Left lung (tissue), 4 donors: ENCODE measurements at regions not wholly inside any gene's neighbourhood (a gene's known extent, or its start where the extent isn't known, plus 50 kb on each side); places are given as distances from the start of the nearest gene placed in this dataset.

Source experiments
- ATAC-seq: fragments of 200-7000 bp; cut with Tn5 transposase; one replicate; pipeline ENCODE4 v1.9.1; 2020; ENCODE audit warnings: moderate library complexity
- DNase-seq, 4 donors: peaks; one replicate each; pipeline ENCODE4 v3.0.0-alpha.2; 2013 to 2020
- H3K27ac ChIP-seq, 2 donors: fragments of 200-600 bp; sonication (generic) in 1 of 2; one replicate each; pipeline versions ENCODE4 v1.5.0 to v1.8.0; 2020 to 2021
- H3K27me3 ChIP-seq, 2 donors: fragments of 200-600 bp; sonication (generic) in 1 of 2; one replicate each; pipeline versions ENCODE4 v1.5.0 to v1.8.0; 2020 to 2021
- H3K36me3 ChIP-seq, 2 donors: fragments of 200-600 bp; sonication (generic) in 1 of 2; one replicate each; pipeline versions ENCODE4 v1.5.0 to v1.8.0; 2020 to 2021
- H3K4me1 ChIP-seq, 2 donors: fragments of 200-600 bp; one replicate each; pipeline ENCODE4 v1.8.0; 2021
- H3K4me3 ChIP-seq, 2 donors: fragments of 200-600 bp; sonication (generic) in 1 of 2; one replicate each; pipeline versions ENCODE4 v1.5.0 to v1.8.0; 2020 to 2021; ENCODE audit warnings: mild to moderate bottlenecking in 1 of 2
- H3K9me3 ChIP-seq, 2 donors: fragments of 200-600 bp; sonication (generic) in 1 of 2; one replicate each; pipeline versions ENCODE4 v1.5.0 to v1.8.0; 2020 to 2021
- CTCF ChIP-seq, 2 donors: fragments of 200-600 bp; sonication (generic) in 1 of 2; IDR thresholded peaks; one replicate each; pipeline versions ENCODE4 v1.5.0 to v1.8.0; 2021; ENCODE audit warnings: antibody characterized with exemption in 2 of 2
- intact Hi-C, 2 donors: fragments of 100-400 bp; cut with DNase I; formaldehyde crosslinking; loops; one replicate each; pipeline versions ENCODE4 v1.11.2 to v1.14.2; 2022
- donor health status: DM: no; HTN: yes; CAD: no.
- donor health status: DM: no; HTN: no; CAD: no.

- Histone ChIP-seq H3K4me1 (no peaks in the 10 kb centered on the region), H3K4me3 (no peak overlapping the region), H3K27me3 (peaks cover 0 to 18% of the 10 kb centered on the region in 2 donors), H3K9me3 (no peaks in the 10 kb centered on the region), H3K36me3 (no peaks in the 10 kb centered on the region), H3K27ac (no peak overlapping the region)
- intact Hi-C loops = no loop called here
- ATAC-seq (no peak), DNase-seq (no peak)
- no peak for TF ChIP-seq CTCF (IDR thresholded peaks at IDR 0.05)
Observed at GRCh38 chr14:98900236-98900635, 371.8 kb downstream of the BCL11B start.

- no peak overlapping the region for H3K4me3 ChIP-seq
- H3K36me3 ChIP-seq = no peaks in the 10 kb centered on the region
- H3K27ac ChIP-seq = no peak overlapping the region
- intact Hi-C loops = no loop called here
- no peaks in the 10 kb centered on the region for H3K9me3 ChIP-seq
- H3K4me1 ChIP-seq = no peaks in the 10 kb centered on the region
- ATAC-seq = no peak
- H3K27me3 ChIP-seq = peaks cover 0 to 24% of the 10 kb centered on the region in 2 donors
- no peak for TF ChIP-seq CTCF (IDR thresholded peaks at IDR 0.05)
- DNase-seq = no peak
Observed at GRCh38 chr14:98900798-98901197, 371.2 kb downstream of the BCL11B start.

- no peak for DNase-seq
- no peak for TF ChIP-seq CTCF (IDR thresholded peaks at IDR 0.05)
- Histone ChIP-seq H3K4me3 (no peak overlapping the region), H3K4me1 (no peaks in the 10 kb centered on the region), H3K27ac (no peak overlapping the region), H3K36me3 (no peaks in the 10 kb centered on the region), H3K27me3 (peaks cover 0 to 32% of the 10 kb centered on the region in 2 donors), H3K9me3 (no peaks in the 10 kb centered on the region)
- intact Hi-C loops = no loop called here
- ATAC-seq = no peak
Observed at GRCh38 chr14:98901511-98902205, 370.3 kb downstream of the BCL11B start.

GRCh38 chr14:98903371-98903770, 368.6 kb downstream of the BCL11B start:
- intact Hi-C loops = no loop called here

GRCh38 chr14:98904677-98905076, 367.3 kb downstream of the BCL11B start:
- no peaks in the 10 kb centered on the region for H3K9me3 ChIP-seq
- no peak overlapping the region for H3K4me3 ChIP-seq
- H3K36me3 ChIP-seq = no peaks in the 10 kb centered on the region
- H3K4me1 ChIP-seq = no peaks in the 10 kb centered on the region
- no peak overlapping the region for H3K27ac ChIP-seq
- TF ChIP-seq CTCF (IDR thresholded peaks at IDR 0.05) = no peak
- ATAC-seq = no peak
- H3K27me3 ChIP-seq = peaks cover 0 to 52% of the 10 kb centered on the region in 2 donors
- intact Hi-C loops = no loop called here
- no peak for DNase-seq

More at GRCh38 chr14:98903371-98903770, 368.6 kb downstream of the BCL11B start:
- H3K36me3 ChIP-seq = no peaks in the 10 kb centered on the region
- H3K9me3 ChIP-seq = no peaks in the 10 kb centered on the region
- no peak overlapping the region for H3K27ac ChIP-seq
- no peak for DNase-seq
- no peak for ATAC-seq
- no peak overlapping the region for H3K4me3 ChIP-seq
- TF ChIP-seq CTCF (IDR thresholded peaks at IDR 0.05) = no peak
- H3K4me1 ChIP-seq = no peaks in the 10 kb centered on the region
- peaks cover 0 to 50% of the 10 kb centered on the region in 2 donors for H3K27me3 ChIP-seq
